Brain microvascular endothelial cell (primary cell): ENCODE measurements at regions not wholly inside any gene's neighbourhood (a gene's known extent, or its start where the extent isn't known, plus 50 kb on each side); places are given as distances from the start of the nearest gene placed in this dataset.
A peak's percentile ranks its signal among the peaks of the same experiment; 100 is the strongest.

Experiments used
- DNase-seq: peaks from one replicate; pipeline ENCODE4 v3.0.0-alpha.2; 2020
- H3K27ac ChIP-seq: fragments of 250-450 bp; sonication (Bioruptor Pico); 2 replicates; pipeline ENCODE4 v1.5.1; 2020; ENCODE audit warnings: mild to moderate bottlenecking, moderate library complexity
- H3K27me3 ChIP-seq: fragments of 250-450 bp; sonication (Bioruptor Pico); replicated peaks from 2 replicates; pipeline ENCODE4 v1.5.1; 2020; ENCODE audit warnings: mild to moderate bottlenecking
- H3K36me3 ChIP-seq: fragments of 250-450 bp; sonication (Bioruptor Pico); replicated peaks from 2 replicates; pipeline ENCODE4 v1.5.1; 2020; ENCODE audit warnings: mild to moderate bottlenecking
- H3K4me3 ChIP-seq: 2 replicates; pipeline ENCODE4 v1.5.1; 2011; ENCODE audit warnings: low read depth, mild to moderate bottlenecking, control low read depth, low read length, moderate library complexity
- CTCF ChIP-seq: IDR thresholded peaks from 2 replicates; pipeline ENCODE4 v1.5.1; 2011; ENCODE audit warnings: low read depth, mild to moderate bottlenecking, moderate library complexity, low read length, control low read depth, inconsistent platforms; ENCODE audit errors: missing control alignments
- in situ Hi-C: cut with HindIII; loops from 2 replicates; pipeline ENCODE4 v1.10.0; 2017; ENCODE audit warnings: low sequenced_read_pairs, low pct_ligation_motif_present

DNA sequence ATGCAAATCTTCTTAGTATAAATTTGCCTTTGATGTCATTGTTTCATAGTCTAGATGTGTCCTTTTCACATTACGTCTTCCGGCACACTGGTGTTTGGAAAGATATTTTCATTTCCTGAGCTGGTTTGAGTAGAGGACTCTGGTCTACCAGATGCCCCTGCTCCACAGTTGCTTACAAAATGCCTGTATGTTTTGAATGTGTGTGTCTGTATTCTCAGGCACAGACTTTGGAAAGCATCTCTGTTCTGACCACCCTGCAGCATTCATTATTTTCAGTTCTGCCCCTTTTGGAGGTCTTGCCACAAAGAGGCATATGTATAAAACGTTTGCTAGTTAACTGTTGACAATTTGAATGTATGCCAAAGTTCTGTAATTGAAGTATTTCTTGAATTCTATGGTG lies 236.0 kb upstream of the GOLIM4 start:
- Histone ChIP-seq H3K27ac (no peak overlapping the region), H3K27me3 (no peaks in the 10 kb centered on the region), H3K4me3 (no peak overlapping the region), H3K36me3 (no peaks in the 10 kb centered on the region)
- no peak for DNase-seq
- in situ Hi-C loops, result no loop called here
- TF ChIP-seq CTCF, result no peak

GRCh38 chr3:168330983-168331382 lies 235.3 kb upstream of the GOLIM4 start:
- in situ Hi-C loops, result no loop called here

DNA sequence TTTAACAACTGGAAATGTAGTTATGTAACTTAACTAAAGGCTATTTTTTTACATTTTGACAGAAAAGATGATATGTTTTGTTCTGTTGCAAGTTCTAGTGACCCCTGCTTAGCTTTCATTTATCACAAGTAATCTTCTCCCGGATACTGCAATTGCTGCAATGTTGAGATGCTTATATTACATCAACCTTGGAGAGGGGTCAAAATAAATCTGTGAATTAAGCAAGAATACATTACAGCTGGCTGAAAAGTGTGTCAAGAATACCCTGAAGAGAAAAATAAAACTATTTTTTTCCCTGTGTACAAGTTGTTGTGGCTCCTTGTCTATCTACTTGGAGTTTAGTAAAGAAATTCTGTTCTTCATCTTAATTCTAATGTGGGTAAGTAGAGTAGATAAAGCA lies 232.1 kb upstream of the GOLIM4 start:
- in situ Hi-C loops, result no loop called here
- no peaks in the 10 kb centered on the region for H3K36me3 ChIP-seq
- TF ChIP-seq CTCF, result no peak

More at GRCh38 chr3:168330983-168331382, 235.3 kb upstream of the GOLIM4 start:
- no peaks in the 10 kb centered on the region for H3K27me3 ChIP-seq
- no peak for DNase-seq
- H3K27ac ChIP-seq, result no peak overlapping the region
- no peak for TF ChIP-seq CTCF
- no peaks in the 10 kb centered on the region for H3K36me3 ChIP-seq
- H3K4me3 ChIP-seq, result no peak overlapping the region

DNA sequence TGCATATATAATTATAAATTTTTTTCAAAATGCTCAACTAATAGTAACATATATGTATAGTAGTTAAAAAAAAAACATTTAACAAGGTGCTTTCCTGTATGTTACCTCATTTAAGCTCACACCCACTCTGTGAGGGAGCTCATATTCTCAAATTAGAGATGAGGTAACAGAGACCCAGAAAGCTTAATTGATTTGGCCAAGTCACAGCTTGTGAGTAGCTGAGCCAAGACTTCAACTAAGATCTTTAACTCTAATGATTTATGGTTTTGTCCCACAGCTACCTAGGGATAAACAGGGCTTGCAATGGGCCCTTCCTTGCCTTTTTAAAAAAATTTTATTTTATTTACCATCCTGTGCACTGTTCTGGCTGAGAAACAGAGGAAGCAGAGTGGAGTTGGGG lies 230.0 kb upstream of the GOLIM4 start:
- Histone ChIP-seq H3K4me3 (no peak overlapping the region), H3K27ac (no peak overlapping the region), H3K36me3 (no peaks in the 10 kb centered on the region), H3K27me3 (no peaks in the 10 kb centered on the region)
- in situ Hi-C loops, result no loop called here
- TF ChIP-seq CTCF, result no peak
- no peak for DNase-seq

More for the DNA sequence above, 232.1 kb upstream of the GOLIM4 start:
- no peak for DNase-seq
- Histone ChIP-seq H3K27me3 (no peaks in the 10 kb centered on the region), H3K27ac (no peak overlapping the region), H3K4me3 (no peak overlapping the region)

DNA sequence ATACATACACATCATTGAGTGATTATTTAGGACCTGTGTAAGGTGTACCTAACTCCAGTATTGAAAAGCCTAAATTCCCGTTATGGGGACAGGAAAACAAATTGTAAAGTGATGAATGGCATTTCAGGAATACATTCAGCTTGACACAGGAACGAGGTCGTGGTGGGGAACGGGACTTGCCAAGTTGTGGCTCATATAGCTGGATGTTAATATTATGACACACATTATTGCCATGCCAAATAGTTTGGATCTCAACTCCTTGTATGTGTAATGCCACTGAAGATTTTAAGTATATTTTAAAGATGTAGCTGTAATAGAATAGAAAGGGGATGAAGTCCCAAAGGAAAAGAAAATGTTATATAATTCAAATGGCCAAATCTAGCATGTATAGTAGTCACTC lies 227.2 kb upstream of the GOLIM4 start:
- H3K27me3 ChIP-seq, result no peaks in the 10 kb centered on the region
- no peak for TF ChIP-seq CTCF
- H3K27ac ChIP-seq, result no peak overlapping the region
- in situ Hi-C loops, result no loop called here
- H3K4me3 ChIP-seq, result no peak overlapping the region
- no peaks in the 10 kb centered on the region for H3K36me3 ChIP-seq
- peak; percentile 39 for DNase-seq

GRCh38 chr3:168314166-168314565 lies 218.4 kb upstream of the GOLIM4 start:
- Histone ChIP-seq H3K27me3 (no peaks in the 10 kb centered on the region), H3K27ac (no peak overlapping the region), H3K4me3 (no peak overlapping the region), H3K36me3 (no peaks in the 10 kb centered on the region)
- in situ Hi-C loops, result no loop called here
- no peak for TF ChIP-seq CTCF
- DNase-seq, result no peak
